ENCODE measurements at regions not wholly inside any gene's neighbourhood (a gene's known extent, or its start where the extent isn't known, plus 50 kb on each side); places are given as distances from the start of the nearest gene placed in this dataset.

DNA sequence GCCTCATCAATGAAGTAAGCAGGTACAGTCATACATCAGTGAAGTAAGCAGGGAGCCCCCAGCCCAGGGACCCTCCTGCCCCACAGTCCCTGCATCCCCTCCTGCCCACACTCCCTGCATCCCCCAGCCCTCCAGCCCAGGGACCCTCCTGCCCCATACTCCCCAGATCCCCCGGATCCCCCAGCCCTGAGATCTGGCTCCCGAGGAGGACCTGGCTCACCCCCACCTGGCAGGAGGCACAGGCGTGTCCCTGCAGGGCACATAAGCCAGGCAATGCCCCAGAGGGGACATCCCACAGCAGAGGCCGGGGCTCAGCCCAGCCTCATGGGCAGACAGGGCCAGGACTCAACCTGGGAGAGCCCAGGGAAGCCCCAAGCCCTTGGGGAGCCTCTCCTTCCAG is 53.6 kb upstream of the TPM4 start:
- no peak for DNase-seq (ENCODE audit: low read depth in 2 of 2)

DNA sequence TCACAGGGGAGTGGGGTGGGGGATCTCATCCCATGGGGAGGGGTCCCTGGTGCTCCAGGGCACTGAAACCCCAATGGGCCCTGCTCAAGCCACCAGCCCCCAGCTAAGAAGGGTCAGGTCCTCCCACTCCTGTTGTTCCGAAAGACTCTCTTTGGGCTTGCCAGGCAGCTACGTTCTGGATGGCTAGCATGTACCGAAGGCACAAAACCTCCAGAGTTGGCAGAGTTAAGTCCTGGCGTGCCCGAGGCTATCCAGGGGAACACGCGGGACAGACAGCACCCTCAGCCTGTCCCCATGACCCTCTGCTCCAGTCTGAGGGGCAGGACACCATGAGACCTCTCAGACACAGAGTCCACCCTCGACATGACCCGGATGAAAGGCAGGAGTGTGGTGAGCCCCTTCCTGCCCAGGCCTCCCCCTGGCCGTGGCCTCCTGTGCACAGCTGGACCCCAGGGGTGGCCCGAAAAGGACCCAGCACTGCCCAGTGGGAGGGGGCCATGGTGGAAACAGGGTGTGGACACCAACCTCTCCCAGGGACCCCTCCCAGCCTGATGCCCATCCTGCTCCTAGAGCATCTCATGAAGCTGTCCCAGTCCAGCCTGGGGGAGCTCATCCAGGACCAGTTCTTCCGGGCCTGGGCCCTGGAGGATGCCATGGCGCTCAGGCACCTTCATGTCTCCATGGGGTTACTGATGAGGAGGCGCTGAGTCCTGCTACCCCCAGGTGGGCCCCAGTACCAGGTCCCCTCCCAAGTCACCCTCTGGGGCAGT is 53.0 kb upstream of the TPM4 start:
- no peak for DNase-seq (ENCODE audit: low read depth in 2 of 2)

DNA sequence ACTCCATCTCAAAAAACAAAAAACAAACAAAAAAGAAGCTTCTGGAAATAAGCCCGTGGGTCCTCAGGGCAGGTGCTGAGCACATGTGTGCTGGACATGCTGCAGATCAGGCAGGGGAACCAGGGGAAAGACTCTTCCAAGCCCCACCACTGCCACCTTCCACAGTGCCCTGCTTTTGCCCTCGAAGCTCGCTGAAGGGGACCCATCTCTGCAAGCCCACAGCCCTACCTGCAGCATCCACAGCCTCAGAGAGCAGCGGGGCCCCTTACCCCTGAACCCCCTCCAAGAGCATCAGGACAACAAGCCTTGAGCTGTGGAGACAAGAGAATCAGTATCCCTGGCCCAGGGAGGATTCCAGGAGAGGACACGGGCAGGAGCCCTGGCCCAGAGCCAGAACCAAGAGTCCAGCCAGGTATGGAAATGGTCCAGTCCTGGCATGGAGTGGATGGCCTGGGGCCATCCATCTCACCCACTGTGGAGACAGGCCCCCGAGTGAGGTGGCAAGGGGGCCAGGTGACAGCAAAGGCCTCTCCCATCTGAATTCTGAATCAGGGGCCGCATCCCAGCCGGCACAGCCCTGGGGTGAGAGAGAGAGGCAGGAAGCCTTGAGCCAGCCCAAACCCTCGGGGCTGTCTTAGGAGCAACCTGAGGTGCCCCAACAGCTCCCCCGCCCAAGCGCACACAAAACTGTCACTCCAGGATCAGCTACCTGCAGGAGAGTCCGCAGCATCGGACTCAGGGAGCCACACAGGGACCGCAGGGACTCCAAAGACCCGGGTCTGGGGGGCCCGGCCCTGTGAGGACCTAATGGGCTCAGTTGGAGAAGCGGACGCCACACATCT is 51.8 kb upstream of the TPM4 start:
- DNase-seq (ENCODE audit: low read depth in 2 of 2), result no peak

DNA sequence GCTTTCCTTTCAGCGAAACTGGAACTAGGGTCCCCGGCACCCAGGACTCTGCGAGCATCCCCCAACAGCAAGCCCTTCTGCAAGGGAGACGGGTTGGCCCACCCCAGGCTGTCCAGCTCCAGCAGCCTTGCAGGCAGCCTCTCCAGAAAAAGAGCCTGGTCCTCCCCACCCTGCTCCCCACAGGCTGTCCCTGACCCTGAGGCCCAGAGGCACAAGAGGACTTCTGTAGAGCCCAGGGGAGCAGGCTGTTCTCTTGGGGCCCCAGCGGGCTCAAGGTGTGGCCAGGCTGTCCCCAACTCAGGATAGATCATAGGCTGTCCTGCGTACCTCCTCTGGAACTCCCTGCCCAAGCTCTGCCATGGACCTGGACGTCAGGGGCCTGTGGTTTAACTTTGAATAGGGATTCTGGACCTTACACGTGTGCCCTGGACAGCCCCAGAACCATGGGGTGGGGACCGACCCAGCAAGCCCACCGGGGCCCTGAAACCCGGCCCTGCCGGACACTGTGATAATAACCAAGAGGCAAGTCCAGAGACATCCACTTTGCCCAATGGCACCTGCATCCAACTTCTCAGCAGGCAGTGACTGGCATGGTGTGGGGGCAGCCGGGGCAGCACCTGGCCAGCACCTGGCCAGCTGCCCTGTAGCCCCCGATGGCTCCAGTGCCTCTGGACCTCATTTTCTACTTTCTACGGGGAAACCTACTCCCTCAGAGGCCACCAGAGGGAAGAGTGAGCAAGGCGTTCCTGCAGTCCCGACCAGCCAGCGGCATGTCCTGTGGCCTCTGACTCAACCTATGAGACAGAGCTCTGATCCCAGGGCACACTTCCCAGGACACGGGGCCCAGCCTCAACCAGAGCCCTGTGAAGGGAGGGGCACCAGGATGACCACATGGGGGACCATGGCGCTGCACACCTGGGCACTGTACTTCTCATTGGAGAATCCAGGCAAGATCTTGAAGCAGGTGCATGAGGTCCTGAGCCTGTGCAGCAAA is 50.9 kb upstream of the TPM4 start:
- DNase-seq (ENCODE audit: low read depth in 2 of 2), result no peak

DNA sequence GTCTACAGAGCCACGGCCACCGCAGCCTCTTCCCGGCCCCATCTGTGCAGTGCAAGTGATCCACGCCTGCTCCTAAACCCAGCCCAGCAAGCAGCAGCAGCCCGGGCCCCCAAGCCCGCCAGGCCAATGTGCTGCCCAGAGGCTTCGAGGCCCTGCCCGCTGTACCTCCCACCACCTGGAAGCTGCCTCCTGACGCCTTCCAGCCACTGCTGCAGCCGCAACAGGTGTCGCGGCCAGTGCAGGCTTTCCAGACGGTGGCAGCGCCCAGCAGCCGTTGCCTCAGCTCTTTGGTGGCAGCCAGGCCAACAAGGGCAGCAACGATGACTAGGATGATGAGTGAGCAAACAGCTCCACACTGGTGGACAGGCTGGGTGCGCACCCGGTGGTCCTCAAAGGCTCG is 50.2 kb upstream of the TPM4 start:
- DNase-seq (ENCODE audit: low read depth in 2 of 2), result no peak

Data from stimulated activated CD8-positive, alpha-beta memory T cell treated with anti-CD3 and anti-CD28 coated beads, Interleukin-15, amount 100 ng/mL, for 4 hours (primary cell).